ENCODE measurements at regions not wholly inside any gene's neighbourhood (a gene's known extent, or its start where the extent isn't known, plus 50 kb on each side); places are given as distances from the start of the nearest gene placed in this dataset.
"Not testable (repeated sequence)": the region's sequence is repeated elsewhere in the genome, so short reads cannot be mapped to it uniquely, and the experiment has no call there.

DNA sequence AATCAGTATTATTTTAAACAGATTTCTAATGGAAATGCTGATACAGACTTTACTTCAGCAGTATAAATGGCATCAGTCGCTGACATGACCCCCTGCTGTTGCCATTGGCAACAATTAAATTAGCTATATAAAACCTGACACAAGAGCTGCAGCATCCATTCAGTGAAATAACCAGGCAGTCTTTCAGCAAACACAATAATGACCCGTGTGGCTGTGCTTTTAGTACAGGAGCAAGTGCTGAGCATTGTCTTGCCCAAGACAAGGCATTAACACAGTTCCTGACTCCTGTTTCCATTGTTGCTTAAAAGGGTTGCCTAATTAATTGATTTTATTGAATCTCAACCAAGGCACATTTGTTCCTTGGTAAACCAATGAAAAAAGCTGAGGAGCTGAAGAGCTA lies 382.1 kb downstream of the HACE1 start:
- Histone ChIP-seq H3K27ac (ENCODE audit: low read length) (no peak overlapping the region), H3K9me3 (ENCODE audit: control insufficient read depth, low read depth, low read length) (no peaks in the 10 kb centered on the region), H3K36me3 (ENCODE audit: control insufficient read depth, insufficient read depth, low read length) (no peaks in the 10 kb centered on the region), H3K27me3 (ENCODE audit: control insufficient read depth, insufficient read depth, low read length) (no peaks in the 10 kb centered on the region), H3K4me1 (ENCODE audit: control insufficient read depth, insufficient read depth, low read length) (no peaks in the 10 kb centered on the region), H3K4me3 (ENCODE audit: low read length) (no peak overlapping the region)
- DNase-seq, result no peak
- no CpG with 5 or more reads among the region's 2 CpGs for WGBS (ENCODE audit: insufficient coverage, low lambda C conversion rate)

DNA sequence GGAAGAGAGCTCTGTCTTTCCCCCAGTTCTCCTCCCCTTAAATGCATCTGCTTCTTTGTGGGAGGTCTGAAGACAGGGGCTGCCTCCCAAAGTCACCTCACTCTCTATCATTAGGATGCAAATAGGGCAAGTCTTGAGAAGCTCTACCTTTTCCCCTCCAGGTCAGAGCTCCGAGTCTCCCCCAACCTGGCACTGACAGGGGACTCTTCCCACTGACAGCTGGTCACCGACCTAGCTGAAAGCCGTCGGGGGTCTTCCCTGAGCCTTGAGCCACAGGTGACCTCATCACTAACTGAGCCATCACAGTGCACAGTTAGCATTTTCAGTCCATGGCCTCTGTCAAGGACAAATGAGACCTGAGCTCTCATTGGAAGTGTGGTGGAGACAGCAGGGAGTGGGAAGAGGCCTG lies 386.7 kb downstream of the HACE1 start:
- DNase-seq, result no peak
- H3K36me3 ChIP-seq (ENCODE audit: control insufficient read depth, insufficient read depth, low read length), result no peaks in the 10 kb centered on the region
- no peaks in the 10 kb centered on the region for H3K4me1 ChIP-seq (ENCODE audit: control insufficient read depth, insufficient read depth, low read length)
- no peaks in the 10 kb centered on the region for H3K9me3 ChIP-seq (ENCODE audit: control insufficient read depth, low read depth, low read length)
- no peak overlapping the region for H3K4me3 ChIP-seq (ENCODE audit: low read length)
- H3K27me3 ChIP-seq (ENCODE audit: control insufficient read depth, insufficient read depth, low read length), result no peaks in the 10 kb centered on the region
- no CpG with 5 or more reads among the region's 4 CpGs for WGBS (ENCODE audit: insufficient coverage, low lambda C conversion rate)
- no peak overlapping the region for H3K27ac ChIP-seq (ENCODE audit: low read length)

DNA sequence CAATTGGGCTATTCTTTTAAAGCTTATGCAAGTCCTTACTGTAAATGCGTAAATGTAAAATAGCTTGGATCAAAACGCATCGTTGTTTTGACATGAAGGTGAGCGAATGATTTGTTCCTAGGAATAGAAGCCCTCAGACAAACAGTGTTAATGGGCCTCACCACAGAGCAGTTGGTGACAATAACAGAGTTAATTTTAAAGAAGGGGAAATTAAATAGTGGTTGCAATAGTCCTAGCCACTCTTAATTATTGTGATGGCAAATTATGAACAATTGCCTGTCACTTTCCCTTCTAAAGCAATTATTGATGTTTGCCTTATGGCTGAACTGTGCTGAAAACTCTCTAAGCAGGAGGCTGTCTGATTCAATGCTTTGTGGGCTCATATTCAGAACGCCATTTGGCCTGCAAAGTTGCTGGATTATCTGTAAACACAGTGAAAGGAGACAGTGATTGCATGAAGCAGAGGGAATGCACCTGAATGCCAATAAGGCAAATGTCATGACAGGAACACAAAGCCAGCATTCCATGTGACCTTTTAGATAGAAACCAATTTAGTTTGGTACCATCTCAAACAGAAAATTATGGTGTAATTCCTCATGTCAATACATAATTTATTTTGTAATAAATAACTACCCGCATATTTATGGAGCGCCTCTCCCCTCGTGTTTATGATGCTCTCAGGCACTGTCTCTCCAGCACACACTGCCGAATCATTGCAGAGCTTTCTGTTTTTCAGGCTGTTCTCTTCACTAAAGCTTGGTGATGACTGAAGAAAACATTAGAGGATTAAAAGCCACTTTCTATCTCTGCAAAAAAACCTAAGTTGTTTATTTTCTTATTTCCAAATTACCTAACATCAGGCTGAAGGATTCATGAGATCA lies 387.5 kb downstream of the HACE1 start:
- WGBS (ENCODE audit: insufficient coverage, low lambda C conversion rate), result 74% methylated on average over 3 of the region's 9 CpGs
- no peaks in the 10 kb centered on the region for H3K36me3 ChIP-seq (ENCODE audit: control insufficient read depth, insufficient read depth, low read length)

DNA sequence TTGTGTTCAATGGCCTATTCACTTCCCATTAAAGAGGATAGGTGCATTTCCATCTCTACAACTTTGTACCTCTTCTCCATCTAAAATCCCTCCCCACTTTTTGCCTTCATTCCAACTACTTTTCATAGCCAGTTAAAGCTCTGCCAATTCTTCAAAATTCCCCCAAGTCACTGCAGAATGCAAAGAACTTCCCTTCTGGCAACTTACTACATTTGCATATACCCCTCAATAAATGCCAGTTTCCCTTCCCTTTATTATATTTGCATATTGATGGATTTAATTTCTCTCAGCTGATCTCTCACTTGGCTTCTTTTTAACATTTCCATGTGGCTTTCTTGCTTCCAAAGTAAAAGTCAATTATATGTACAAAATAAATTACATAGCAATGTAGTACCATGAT lies 393.4 kb downstream of the HACE1 start:
- no peaks in the 10 kb centered on the region for H3K4me1 ChIP-seq (ENCODE audit: control insufficient read depth, insufficient read depth, low read length)
- H3K27me3 ChIP-seq (ENCODE audit: control insufficient read depth, insufficient read depth, low read length), result no peaks in the 10 kb centered on the region
- no peak overlapping the region for H3K27ac ChIP-seq (ENCODE audit: low read length)
- DNase-seq, result no peak
- H3K36me3 ChIP-seq (ENCODE audit: control insufficient read depth, insufficient read depth, low read length), result no peaks in the 10 kb centered on the region
- H3K4me3 ChIP-seq (ENCODE audit: low read length), result no peak overlapping the region
- H3K9me3 ChIP-seq (ENCODE audit: control insufficient read depth, low read depth, low read length), result no peaks in the 10 kb centered on the region

More for the DNA sequence above, 387.5 kb downstream of the HACE1 start:
- H3K4me1 ChIP-seq (ENCODE audit: control insufficient read depth, insufficient read depth, low read length), result no peaks in the 10 kb centered on the region
- no peak overlapping the region for H3K4me3 ChIP-seq (ENCODE audit: low read length)
- H3K27ac ChIP-seq (ENCODE audit: low read length), result no peak overlapping the region
- DNase-seq, result no peak
- no peaks in the 10 kb centered on the region for H3K9me3 ChIP-seq (ENCODE audit: control insufficient read depth, low read depth, low read length)
- H3K27me3 ChIP-seq (ENCODE audit: control insufficient read depth, insufficient read depth, low read length), result no peaks in the 10 kb centered on the region

DNA sequence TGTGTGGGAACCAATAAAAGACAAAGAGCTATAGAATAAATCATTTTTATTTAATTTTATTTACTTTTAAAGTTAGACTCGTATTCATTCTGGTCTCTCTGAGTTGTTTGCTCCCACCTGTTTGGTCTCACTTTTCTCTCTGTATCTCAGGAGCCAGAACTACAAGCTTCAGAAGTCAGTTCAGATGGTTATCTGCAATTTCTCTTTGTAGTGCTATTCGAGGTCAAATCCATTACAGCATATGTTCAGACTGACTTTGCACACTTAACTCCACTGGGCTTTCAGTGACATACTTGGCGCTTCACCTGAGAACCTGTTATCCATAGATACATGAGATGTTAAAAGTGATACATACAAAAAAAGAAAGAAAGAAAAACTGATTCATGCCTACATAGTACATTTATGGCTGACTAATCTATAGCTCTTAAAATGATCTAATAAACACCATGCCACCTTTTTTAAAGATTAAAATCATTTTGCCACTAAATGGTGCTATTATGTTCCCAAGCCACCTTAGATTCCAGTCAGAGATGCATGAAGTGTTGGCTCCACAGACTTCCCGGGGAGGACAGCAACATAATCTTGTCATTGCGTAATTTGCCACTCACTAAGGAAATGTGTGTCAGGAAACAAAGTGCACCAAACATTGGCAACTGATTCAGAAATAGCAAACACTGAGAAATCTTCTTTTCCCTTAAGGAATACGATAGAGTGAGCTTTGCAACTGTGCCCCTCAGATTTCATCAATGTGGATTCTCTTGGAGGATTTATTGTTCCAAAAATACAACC lies 396.7 kb downstream of the HACE1 start:
- Histone ChIP-seq H3K9me3 (ENCODE audit: control insufficient read depth, low read depth, low read length) (no peaks in the 10 kb centered on the region), H3K36me3 (ENCODE audit: control insufficient read depth, insufficient read depth, low read length) (no peaks in the 10 kb centered on the region), H3K27me3 (ENCODE audit: control insufficient read depth, insufficient read depth, low read length) (no peaks in the 10 kb centered on the region), H3K27ac (ENCODE audit: low read length) (no peak overlapping the region), H3K4me1 (ENCODE audit: control insufficient read depth, insufficient read depth, low read length) (no peaks in the 10 kb centered on the region), H3K4me3 (ENCODE audit: low read length) (no peak overlapping the region)
- WGBS (ENCODE audit: insufficient coverage, low lambda C conversion rate), result 44% methylated on average over 2 of the region's 6 CpGs
- DNase-seq, result no peak

DNA sequence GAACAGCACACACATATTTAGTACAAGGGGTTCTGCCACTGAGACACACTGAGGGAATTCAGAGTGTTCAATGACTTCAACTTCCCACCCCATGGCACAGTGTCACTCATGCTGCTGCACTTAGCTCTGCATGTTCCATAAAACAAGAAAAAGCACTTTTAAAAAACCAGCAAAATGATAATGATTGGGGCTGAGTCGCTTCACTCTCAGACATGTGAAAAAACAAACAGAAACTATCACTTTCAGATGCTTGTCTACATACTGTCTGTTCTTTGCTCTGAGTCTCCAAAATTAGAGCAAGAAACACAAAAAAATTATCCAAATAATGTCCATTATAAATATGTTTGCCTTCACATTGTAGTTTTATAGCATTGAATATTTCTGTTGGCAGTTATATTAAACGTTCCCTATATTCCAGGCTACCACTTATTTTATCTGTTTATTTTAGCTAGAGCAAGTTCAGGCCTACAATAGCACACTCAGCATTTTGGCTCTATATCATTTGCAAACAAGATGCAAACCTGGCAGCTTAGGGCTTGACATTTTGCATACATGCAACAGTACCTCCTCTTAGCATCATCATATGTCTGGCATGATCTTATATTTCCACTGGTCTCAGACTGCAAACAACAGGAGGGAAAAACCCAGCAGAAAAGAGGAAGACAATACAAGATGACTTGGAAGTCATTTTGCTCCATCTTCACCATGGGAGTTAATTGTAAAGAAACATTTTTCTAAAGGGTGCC lies 398.8 kb downstream of the HACE1 start:
- no peaks in the 10 kb centered on the region for H3K4me1 ChIP-seq (ENCODE audit: control insufficient read depth, insufficient read depth, low read length)
- no peaks in the 10 kb centered on the region for H3K27me3 ChIP-seq (ENCODE audit: control insufficient read depth, insufficient read depth, low read length)
- no peak for DNase-seq
- WGBS (ENCODE audit: insufficient coverage, low lambda C conversion rate), result 77% methylated on average over 2 of the region's 2 CpGs
- no peak overlapping the region for H3K4me3 ChIP-seq (ENCODE audit: low read length)
- no peaks in the 10 kb centered on the region for H3K9me3 ChIP-seq (ENCODE audit: control insufficient read depth, low read depth, low read length)
- H3K27ac ChIP-seq (ENCODE audit: low read length), result no peak overlapping the region
- no peaks in the 10 kb centered on the region for H3K36me3 ChIP-seq (ENCODE audit: control insufficient read depth, insufficient read depth, low read length)

DNA sequence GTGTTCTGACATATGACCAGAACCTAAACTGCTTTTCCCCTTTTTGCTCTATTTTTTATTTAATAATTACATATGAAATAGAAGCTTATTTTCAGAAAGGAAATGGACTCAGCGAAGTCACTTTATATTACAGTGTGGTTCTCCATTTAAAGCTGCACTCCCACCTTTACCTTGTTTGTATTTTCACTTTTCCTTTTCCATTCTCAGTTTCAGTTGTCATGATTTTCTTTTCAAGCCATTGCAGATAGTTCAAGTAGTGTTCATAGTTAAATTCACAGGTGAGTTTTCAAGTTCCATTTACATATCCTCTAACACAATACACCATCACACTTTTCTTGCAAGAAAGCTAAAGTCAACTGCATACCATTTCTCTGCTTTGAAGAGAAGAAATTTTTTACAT lies 400.2 kb downstream of the HACE1 start:
- no peaks in the 10 kb centered on the region for H3K4me1 ChIP-seq (ENCODE audit: control insufficient read depth, insufficient read depth, low read length)
- no peaks in the 10 kb centered on the region for H3K27me3 ChIP-seq (ENCODE audit: control insufficient read depth, insufficient read depth, low read length)
- H3K27ac ChIP-seq (ENCODE audit: low read length), result no peak overlapping the region
- no peak overlapping the region for H3K4me3 ChIP-seq (ENCODE audit: low read length)
- no peaks in the 10 kb centered on the region for H3K9me3 ChIP-seq (ENCODE audit: control insufficient read depth, low read depth, low read length)
- H3K36me3 ChIP-seq (ENCODE audit: control insufficient read depth, insufficient read depth, low read length), result no peaks in the 10 kb centered on the region
- no peak for DNase-seq
- WGBS (ENCODE audit: insufficient coverage, low lambda C conversion rate), result no CpG with 5 or more reads among the region's 1 CpG

DNA sequence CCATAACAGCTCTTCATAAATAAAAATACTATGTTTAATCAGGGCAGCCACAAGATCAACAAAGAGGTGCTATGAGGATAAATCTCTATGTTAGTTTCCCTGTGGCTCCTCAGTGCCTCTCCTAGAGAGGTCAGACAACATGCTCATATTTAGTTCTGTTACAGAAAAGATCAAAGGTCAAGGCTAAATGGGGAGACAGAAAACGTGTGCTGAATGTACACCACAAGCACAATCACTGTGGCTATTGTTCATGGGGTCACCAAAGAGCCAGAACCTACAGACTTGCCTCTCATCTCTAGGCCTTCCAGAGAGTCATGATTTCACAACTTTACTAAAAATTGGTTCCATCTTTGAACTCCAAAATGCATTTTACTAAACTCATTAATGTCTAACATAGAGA lies 409.8 kb downstream of the HACE1 start:
- no peak for DNase-seq
- Histone ChIP-seq H3K27me3 (ENCODE audit: control insufficient read depth, insufficient read depth, low read length) (no peaks in the 10 kb centered on the region), H3K27ac (ENCODE audit: low read length) (no peak overlapping the region), H3K4me3 (ENCODE audit: low read length) (no peak overlapping the region), H3K36me3 (ENCODE audit: control insufficient read depth, insufficient read depth, low read length) (no peaks in the 10 kb centered on the region), H3K4me1 (ENCODE audit: control insufficient read depth, insufficient read depth, low read length) (no peaks in the 10 kb centered on the region), H3K9me3 (ENCODE audit: control insufficient read depth, low read depth, low read length) (peaks cover 6% of the 10 kb centered on the region)
- whole genome bisulfite sequencing (ENCODE audit: insufficient coverage, low lambda C conversion rate), result no CpG with 5 or more reads among the region's 1 CpG

DNA sequence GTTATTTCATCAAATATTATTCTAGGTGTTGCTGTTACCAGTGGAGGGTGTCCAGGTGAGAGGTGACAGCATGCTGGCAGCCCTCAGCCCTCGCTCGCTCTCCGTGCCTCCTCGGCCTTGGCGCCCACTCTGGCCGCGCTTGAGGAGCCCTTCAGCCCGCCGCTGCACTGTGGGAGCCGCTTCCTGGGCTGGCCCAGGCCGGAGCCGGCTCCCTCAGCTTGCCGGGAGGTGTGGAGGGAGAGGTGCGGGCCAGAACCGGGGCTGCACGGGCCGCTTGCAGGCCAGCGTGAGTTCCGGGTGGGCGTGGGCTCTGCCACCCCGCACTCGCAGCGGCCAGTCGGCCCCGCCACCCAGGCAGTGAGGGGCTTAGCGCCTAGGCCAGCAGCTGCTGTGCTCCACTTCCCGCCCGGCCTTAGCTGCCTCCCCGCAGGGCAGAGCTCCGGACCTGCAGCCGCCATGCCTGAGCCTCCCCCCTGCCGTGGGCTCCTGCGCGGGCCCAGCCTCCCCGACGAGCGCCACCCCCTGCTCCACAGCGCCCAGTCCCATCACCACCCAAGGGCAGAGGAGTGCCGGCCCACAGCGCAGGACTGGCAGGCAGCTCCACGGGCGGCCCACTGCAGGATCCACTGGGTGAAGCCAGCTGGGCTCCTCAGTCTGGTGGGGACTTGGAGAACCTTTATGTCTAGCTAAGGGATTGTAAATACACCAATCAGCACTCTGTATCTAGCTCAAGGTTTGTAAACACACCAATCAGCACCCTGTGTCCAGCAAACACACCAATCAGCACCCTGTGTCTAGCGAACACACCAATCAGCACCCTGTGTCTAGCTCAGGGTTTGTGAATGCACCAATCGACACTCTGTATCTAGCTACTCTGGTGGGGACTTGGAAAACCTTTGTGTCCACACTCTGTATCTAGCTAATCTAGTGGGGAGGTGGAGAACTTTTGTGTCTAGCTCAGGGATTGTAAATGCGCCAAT lies 413.3 kb downstream of the HACE1 start:
- not testable (repeated sequence) for H3K4me3 ChIP-seq (ENCODE audit: low read length); DNase-seq; H3K4me1 ChIP-seq (ENCODE audit: control insufficient read depth, insufficient read depth, low read length); H3K27me3 ChIP-seq (ENCODE audit: control insufficient read depth, insufficient read depth, low read length); H3K9me3 ChIP-seq (ENCODE audit: control insufficient read depth, low read depth, low read length); H3K27ac ChIP-seq (ENCODE audit: low read length); H3K36me3 ChIP-seq (ENCODE audit: control insufficient read depth, insufficient read depth, low read length)
- WGBS (ENCODE audit: insufficient coverage, low lambda C conversion rate), result no CpG with 5 or more reads among the region's 45 CpGs

Measured in large intestine (tissue), 3 donors.